Peyer's patch (tissue), 4 donors: ENCODE measurements at regions not wholly inside any gene's neighbourhood (a gene's known extent, or its start where the extent isn't known, plus 50 kb on each side); places are given as distances from the start of the nearest gene placed in this dataset.
"Not testable (repeated sequence)": the region's sequence is repeated elsewhere in the genome, so short reads cannot be mapped to it uniquely, and the experiment has no call there.

Experiments
- DNase-seq, 3 donors: peaks; one replicate each; pipeline ENCODE4 v3.0.0-alpha.2; 2017 to 2019
- H3K27ac ChIP-seq, 4 donors: fragments of 200-600 bp; sonication (generic); one replicate each; pipeline ENCODE4 v1.5.1; 2016 to 2019
- H3K27me3 ChIP-seq, 2 donors: fragments of 200-600 bp; sonication (generic); one replicate each; pipeline ENCODE4 v1.5.1; 2019
- H3K36me3 ChIP-seq, 3 donors: fragments of 200-600 bp; sonication (generic); one replicate each; pipeline ENCODE4 v1.5.1; 2016 to 2019
- H3K4me1 ChIP-seq, 4 donors: fragments of 200-600 bp; sonication (generic); one replicate each; pipeline ENCODE4 v1.5.1; 2016 to 2019
- H3K4me3 ChIP-seq, 4 donors: fragments of 200-600 bp; sonication (generic); 1 replicate in 3 of 4; 2 replicates in 1 of 4; pipeline ENCODE4 v1.5.1; 2016 to 2019; ENCODE audit warnings: mild to moderate bottlenecking in 1 of 4
- H3K9me3 ChIP-seq, 4 donors: fragments of 200-600 bp; sonication (generic); one replicate each; pipeline ENCODE4 v1.5.1; 2016 to 2019; ENCODE audit warnings: mild to moderate bottlenecking in 1 of 4
- CTCF ChIP-seq, 6 experiments: fragments of 450-650 bp in 4 of 6; fragments of 200-600 bp in 2 of 6; sonication (generic) in 1 of 6; IDR thresholded peaks; one replicate each; pipeline ENCODE4 v1.5.1; 2017 to 2019; ENCODE audit warnings: antibody characterized with exemption in 6 of 6, mild to moderate bottlenecking in 3 of 6, moderate library complexity in 1 of 6
- POLR2A ChIP-seq, 2 donors: fragments of 450-650 bp; IDR thresholded peaks; one replicate each; pipeline ENCODE4 v1.5.1; 2017; ENCODE audit warnings: antibody characterized with exemption in 2 of 2, mild to moderate bottlenecking in 2 of 2, moderate library complexity in 2 of 2

- H3K9me3 ChIP-seq, result no peaks in the 10 kb centered on the region
- no peaks in the 10 kb centered on the region for H3K27me3 ChIP-seq
- DNase-seq, result no peak
- no peaks in the 10 kb centered on the region for H3K4me1 ChIP-seq
- TF ChIP-seq POLR2A (IDR thresholded peaks at IDR 0.05) (no peak), CTCF (IDR thresholded peaks at IDR 0.05) (no peak)
- no peak overlapping the region for H3K4me3 ChIP-seq
- H3K36me3 ChIP-seq, result no peaks in the 10 kb centered on the region
- H3K27ac ChIP-seq, result no peak overlapping the region
Measured at GRCh38 chr10:109062371-109062770, 860.9 kb downstream of the XPNPEP1 start.

- H3K9me3 ChIP-seq, result no peaks in the 10 kb centered on the region
- TF ChIP-seq POLR2A (IDR thresholded peaks at IDR 0.05), result no peak
- no peak for TF ChIP-seq CTCF (IDR thresholded peaks at IDR 0.05)
- no peaks in the 10 kb centered on the region for H3K36me3 ChIP-seq
- no peaks in the 10 kb centered on the region for H3K27me3 ChIP-seq
- H3K27ac ChIP-seq, result no peak overlapping the region
- no peaks in the 10 kb centered on the region for H3K4me1 ChIP-seq
- no peak for DNase-seq
- no peak overlapping the region for H3K4me3 ChIP-seq
Measured at GRCh38 chr10:109055243-109055642, 868.1 kb downstream of the XPNPEP1 start.

GRCh38 chr10:109047856-109048255, 875.5 kb downstream of the XPNPEP1 start:
- Histone ChIP-seq H3K27me3 (no peaks in the 10 kb centered on the region), H3K36me3 (no peaks in the 10 kb centered on the region), H3K27ac (no peak overlapping the region), H3K9me3 (no peaks in the 10 kb centered on the region), H3K4me1 (no peaks in the 10 kb centered on the region), H3K4me3 (no peak overlapping the region)
- no peak for DNase-seq
- TF ChIP-seq CTCF (IDR thresholded peaks at IDR 0.05) (no peak), POLR2A (IDR thresholded peaks at IDR 0.05) (no peak)

GRCh38 chr10:109046427-109046826, 876.9 kb downstream of the XPNPEP1 start:
- H3K27me3 ChIP-seq, H3K4me3 ChIP-seq, H3K36me3 ChIP-seq, H3K9me3 ChIP-seq, H3K27ac ChIP-seq, DNase-seq, H3K4me1 ChIP-seq: not testable (repeated sequence)

GRCh38 chr10:109040622-109041021, 882.7 kb downstream of the XPNPEP1 start:
- Histone ChIP-seq H3K9me3 (no peaks in the 10 kb centered on the region), H3K27me3 (no peaks in the 10 kb centered on the region), H3K27ac (no peak overlapping the region), H3K36me3 (no peaks in the 10 kb centered on the region), H3K4me3 (no peak overlapping the region), H3K4me1 (no peaks in the 10 kb centered on the region)
- no peak for DNase-seq
- TF ChIP-seq POLR2A (IDR thresholded peaks at IDR 0.05) (no peak), CTCF (IDR thresholded peaks at IDR 0.05) (no peak)

- H3K9me3 ChIP-seq, result no peaks in the 10 kb centered on the region
- no peaks in the 10 kb centered on the region for H3K36me3 ChIP-seq
- no peak overlapping the region for H3K27ac ChIP-seq
- no peak for DNase-seq
- no peak overlapping the region for H3K4me3 ChIP-seq
- H3K27me3 ChIP-seq, result no peaks in the 10 kb centered on the region
- TF ChIP-seq POLR2A (IDR thresholded peaks at IDR 0.05) (no peak), CTCF (IDR thresholded peaks at IDR 0.05) (no peak)
- no peaks in the 10 kb centered on the region for H3K4me1 ChIP-seq
Measured at GRCh38 chr10:109037978-109038377, 885.3 kb downstream of the XPNPEP1 start.
